ENCODE measurements at regions not wholly inside any gene's neighbourhood (a gene's known extent, or its start where the extent isn't known, plus 50 kb on each side); places are given as distances from the start of the nearest gene placed in this dataset.

GRCh38 chr2:186995092-186995491 is 146.1 kb upstream of the ZSWIM2 start:
- Histone ChIP-seq H3K27ac (ENCODE audit: extremely low read depth, low read depth, low read length) (no peak overlapping the region), H3K79me2 (ENCODE audit: control insufficient read depth, insufficient read depth, low read length) (no peaks in the 10 kb centered on the region), H3K9me3 (replicated peaks; ENCODE audit: control insufficient read depth, insufficient read depth, low read depth, low read length) (no peaks in the 10 kb centered on the region), H3K36me3 (ENCODE audit: control insufficient read depth, insufficient read depth, low read length) (no peaks in the 10 kb centered on the region), H4K20me1 (replicated peaks; ENCODE audit: control insufficient read depth, insufficient read depth, low read length) (no peaks in the 10 kb centered on the region), H3K9me1 (ENCODE audit: control insufficient read depth, insufficient read depth, low read length) (no peaks in the 10 kb centered on the region), H3K4me2 (ENCODE audit: insufficient read depth, low read length) (no peak overlapping the region), H3K27me3 (ENCODE audit: control insufficient read depth in 2 of 2, insufficient read depth in 2 of 2, low read length in 2 of 2) (no peaks in the 10 kb centered on the region), H3K4me1 (replicated peaks in 1 of 2; ENCODE audit: control insufficient read depth in 2 of 2, insufficient read depth in 2 of 2, low read length in 2 of 2) (no peaks in the 10 kb centered on the region), H3K4me3 (no peak overlapping the region), H2AFZ (ENCODE audit: low read depth, low read length) (no peak overlapping the region), H3K9ac (ENCODE audit: insufficient read depth in 1 of 2, low read depth in 2 of 2, low read length in 2 of 2) (no peak overlapping the region)
- DNase-seq (ENCODE audit: extremely low read depth in 1 of 4, low spot score in 3 of 4), result no peak
- 18% methylated on average over 2 of the region's 2 CpGs for WGBS (ENCODE audit: insufficient coverage, low coverage, missing lambda C conversion rate)
- BruUV-seq (replicated peaks), result no TSS peak
- in situ Hi-C loops (cut with MboI) (no loop called here), intact Hi-C loops (cut with micrococcal nuclease) (loop anchor here (10.0 kb wide), 1 partner anchor 460 kb away; no protein-coding TSS in a partner anchor)
- FAIRE-seq, result peak; percentile 49
- ChIA-PET CTCF (ENCODE audit: low intra/inter-chr PET ratio) (no interaction called here), POLR2A (no interaction called here)
- no peak for ATAC-seq
- no peak for TF ChIP-seq E2F3 (CRISPR knock-in tag; IDR thresholded peaks at IDR 0.05)
- TF ChIP-seq ZBTB43 (CRISPR knock-in tag; IDR thresholded peaks at IDR 0.05), result no peak
- TF ChIP-seq CHD1 (IDR thresholded peaks at IDR 0.05; ENCODE audit: low read length), result no peak
- TF ChIP-seq CBX8 (IDR thresholded peaks at IDR 0.05; ENCODE audit: borderline replicate concordance, extremely low read depth, low read depth, low read length, poor library complexity, severe bottlenecking), result no peak
- TF ChIP-seq, protein P1, sequence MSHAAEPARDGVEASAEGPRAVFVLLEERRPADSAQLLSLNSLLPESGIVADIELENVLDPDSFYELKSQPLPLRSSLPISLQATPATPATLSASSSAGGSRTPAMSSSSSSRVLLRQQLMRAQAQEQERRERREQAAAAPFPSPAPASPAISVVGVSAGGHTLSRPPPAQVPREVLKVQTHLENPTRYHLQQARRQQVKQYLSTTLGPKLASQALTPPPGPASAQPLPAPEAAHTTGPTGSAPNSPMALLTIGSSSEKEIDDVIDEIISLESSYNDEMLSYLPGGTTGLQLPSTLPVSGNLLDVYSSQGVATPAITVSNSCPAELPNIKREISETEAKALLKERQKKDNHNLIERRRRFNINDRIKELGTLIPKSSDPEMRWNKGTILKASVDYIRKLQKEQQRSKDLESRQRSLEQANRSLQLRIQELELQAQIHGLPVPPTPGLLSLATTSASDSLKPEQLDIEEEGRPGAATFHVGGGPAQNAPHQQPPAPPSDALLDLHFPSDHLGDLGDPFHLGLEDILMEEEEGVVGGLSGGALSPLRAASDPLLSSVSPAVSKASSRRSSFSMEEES (CRISPR knock-in tag; IDR thresholded peaks at IDR 0.05), result no peak
- no peak for TF ChIP-seq MED1 (CRISPR knock-in tag; IDR thresholded peaks at IDR 0.05; ENCODE audit: borderline replicate concordance)
- no peak for TF ChIP-seq ZNF75A (CRISPR knock-in tag; IDR thresholded peaks at IDR 0.05)
- TF ChIP-seq FOXO4 (CRISPR knock-in tag; IDR thresholded peaks at IDR 0.05), result no peak
- TF ChIP-seq PREB (CRISPR knock-in tag; IDR thresholded peaks at IDR 0.05), result no peak
- TF ChIP-seq ZNF507 (tag; conservative IDR thresholded peaks at IDR 0.05), result no peak
- TF ChIP-seq E2F1 (CRISPR knock-in tag; IDR thresholded peaks at IDR 0.05), result no peak
- no peak for TF ChIP-seq ARID3A (IDR thresholded peaks at IDR 0.05; ENCODE audit: borderline replicate concordance, low read depth, low read length)
- TF ChIP-seq SAFB (IDR thresholded peaks at IDR 0.05; ENCODE audit: borderline replicate concordance, low read depth, low read length), result no peak
- no peak for TF ChIP-seq RNF2 (IDR thresholded peaks at IDR 0.05)
- no peak for TF ChIP-seq U2AF2 (optimal IDR thresholded peaks at IDR 0.05; ENCODE audit: low read depth, low read length)

Data from K562 (cell line).